Stimulated activated naive CD4-positive, alpha-beta T cell (primary cell): ENCODE measurements at regions not wholly inside any gene's neighbourhood (a gene's known extent, or its start where the extent isn't known, plus 50 kb on each side); places are given as distances from the start of the nearest gene placed in this dataset.
"Not testable (repeated sequence)": the region's sequence is repeated elsewhere in the genome, so short reads cannot be mapped to it uniquely, and the experiment has no call there.

Source experiments
- DNase-seq, 6 experiments: peaks; one replicate each; lab custom pipeline; 2025; lab: John Stamatoyannopoulos, UW

GRCh38 chr18:14963246-14963645, 215.3 kb downstream of the ANKRD30B start:
- no peak for DNase-seq

GRCh38 chr18:14964002-14964401, 216.0 kb downstream of the ANKRD30B start:
- DNase-seq, result no peak

DNA sequence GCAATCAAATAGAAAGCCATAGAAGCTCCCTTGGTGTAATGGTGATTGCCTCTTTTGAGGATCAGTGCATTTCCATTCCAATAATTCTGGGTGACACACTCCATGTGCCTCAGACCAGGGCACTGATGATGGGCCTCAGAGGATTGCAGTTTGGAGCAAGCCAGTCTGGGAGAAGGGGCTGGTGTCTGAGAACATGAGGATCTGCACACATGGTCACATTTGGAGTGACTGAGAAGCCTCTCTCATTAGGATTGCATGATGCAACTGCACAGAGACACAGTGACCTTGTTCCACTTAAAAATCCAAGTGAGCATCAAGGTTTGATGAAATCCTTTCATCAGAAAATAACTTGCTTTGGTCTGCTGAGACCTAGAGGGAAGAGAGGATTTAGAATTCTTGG, 216.4 kb downstream of the ANKRD30B start:
- DNase-seq, result no peak

DNA sequence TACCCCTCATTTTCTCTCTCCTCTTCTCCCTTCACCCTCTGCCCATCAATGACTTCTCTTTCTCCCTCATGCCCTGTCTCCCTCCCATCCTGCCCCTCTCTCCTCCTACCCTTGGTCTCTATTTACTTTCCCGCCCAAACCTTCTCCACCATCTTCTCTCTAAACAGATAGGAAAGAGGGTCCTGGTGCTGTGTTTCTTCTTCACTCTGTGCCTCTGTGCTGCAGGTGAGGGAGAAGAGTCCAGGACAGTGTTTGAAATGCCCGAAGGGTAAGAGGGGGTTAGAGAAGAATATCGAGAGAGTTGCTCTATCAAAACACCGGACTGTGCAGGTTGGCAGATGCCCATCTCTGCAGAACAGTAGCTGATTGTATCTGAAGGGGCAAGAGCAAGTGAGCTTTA, 217.0 kb downstream of the ANKRD30B start:
- not testable (repeated sequence) for DNase-seq

DNA sequence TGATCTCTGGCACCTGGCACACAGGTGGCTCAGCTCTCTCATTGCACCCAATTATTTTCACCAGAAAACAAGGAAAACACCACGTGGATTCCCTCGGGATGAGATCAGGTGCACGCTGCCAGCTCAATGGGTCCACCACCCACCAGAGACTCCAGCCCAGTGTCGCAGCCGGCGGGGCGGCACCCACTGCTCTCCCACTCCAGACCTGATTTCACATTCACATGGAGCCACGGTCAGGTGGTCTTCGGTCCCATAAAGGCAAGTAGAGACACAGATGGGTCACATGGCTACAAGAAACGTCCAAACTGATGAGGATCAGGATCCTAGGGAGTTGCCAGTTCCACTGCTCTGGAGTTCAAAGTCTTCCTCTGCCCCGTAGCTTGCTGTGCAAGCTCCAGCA, 217.6 kb downstream of the ANKRD30B start:
- DNase-seq, result no peak

GRCh38 chr18:14967246-14967645, 219.3 kb downstream of the ANKRD30B start:
- DNase-seq, result not testable (repeated sequence)

DNA sequence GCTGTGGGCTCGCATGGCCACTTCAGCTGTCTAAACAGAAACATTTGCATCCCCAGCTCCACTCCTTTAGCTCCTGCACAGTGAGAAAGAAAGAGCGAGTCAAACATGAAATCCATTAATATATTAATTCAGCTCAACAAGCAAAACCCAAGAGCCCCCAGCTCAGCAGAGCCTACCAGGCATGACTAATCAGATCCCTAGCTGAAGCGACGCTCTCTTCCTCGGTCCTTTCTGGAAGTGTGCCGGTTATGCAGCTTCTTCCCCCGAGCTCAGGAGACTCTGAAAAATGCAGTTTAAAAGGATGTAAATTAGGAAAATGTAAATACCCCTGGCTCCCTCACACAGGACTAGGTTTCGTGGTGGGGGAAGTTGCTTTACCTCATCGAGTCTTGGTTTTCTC, 221.5 kb downstream of the ANKRD30B start:
- DNase-seq, result no peak

DNA sequence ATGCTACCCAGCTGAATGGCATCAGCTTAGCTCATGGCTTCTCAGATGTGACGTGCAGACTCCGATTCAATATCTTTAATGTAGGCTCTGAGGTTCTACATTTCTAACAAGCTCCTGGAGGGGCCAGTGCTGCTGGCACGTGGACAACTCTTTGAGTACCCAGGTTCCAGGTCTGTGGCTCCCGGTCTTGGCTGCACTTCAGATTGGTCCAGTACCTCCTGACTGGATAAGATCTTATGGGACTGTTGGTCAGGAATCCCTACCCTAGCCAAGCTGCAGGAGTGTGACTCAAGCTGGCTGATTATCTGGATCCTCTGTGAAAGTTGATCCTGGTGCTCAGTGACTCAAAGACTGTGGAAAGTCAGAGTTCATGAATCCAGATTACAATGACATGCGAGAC, 222.1 kb downstream of the ANKRD30B start:
- no peak for DNase-seq

GRCh38 chr18:14971461-14972185, 223.7 kb downstream of the ANKRD30B start:
- DNase-seq, result no peak

DNA sequence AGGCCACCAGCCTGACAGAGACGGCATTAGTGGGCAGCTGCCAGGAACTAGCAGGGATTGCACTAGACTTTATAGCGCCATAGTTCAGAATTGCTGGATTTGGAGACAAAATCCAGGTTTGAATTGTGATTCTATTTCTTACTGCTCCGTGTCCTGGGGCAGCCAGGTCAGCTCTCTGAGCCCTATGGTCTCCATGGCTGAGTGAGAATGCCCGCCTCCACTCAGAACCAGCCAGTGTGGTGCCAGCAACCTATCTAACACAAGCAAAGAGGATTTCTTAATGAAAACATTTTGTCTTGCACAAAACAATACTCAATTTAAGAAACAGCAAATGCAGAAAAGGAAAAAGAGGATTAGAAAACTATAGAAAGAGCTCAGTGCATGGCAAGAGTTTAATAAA, 225.4 kb downstream of the ANKRD30B start:
- DNase-seq, result not testable (repeated sequence)

DNA sequence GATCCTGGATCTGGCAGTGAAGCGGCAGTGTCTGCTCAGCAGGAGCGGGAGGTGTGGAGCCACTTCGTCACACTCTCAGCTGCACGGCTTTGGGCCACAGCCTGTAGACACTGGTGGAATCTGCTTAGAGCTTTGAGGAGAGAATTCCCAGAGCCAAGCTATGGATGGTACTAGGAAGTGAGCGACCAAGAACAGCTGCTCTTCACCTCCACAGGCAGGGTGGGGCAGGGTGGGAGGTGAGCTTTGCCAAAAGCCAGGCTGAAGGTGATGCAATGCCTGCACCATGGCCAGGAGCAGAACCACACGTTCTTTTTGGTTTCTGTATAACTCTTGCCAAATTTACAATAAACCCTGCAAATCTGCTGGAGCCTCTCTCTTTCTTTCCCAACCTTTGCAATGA, 226.1 kb downstream of the ANKRD30B start:
- no peak for DNase-seq

GRCh38 chr18:14974576-14974975, 226.6 kb downstream of the ANKRD30B start:
- no peak for DNase-seq

GRCh38 chr18:14975431-14975830, 227.5 kb downstream of the ANKRD30B start:
- no peak for DNase-seq

DNA sequence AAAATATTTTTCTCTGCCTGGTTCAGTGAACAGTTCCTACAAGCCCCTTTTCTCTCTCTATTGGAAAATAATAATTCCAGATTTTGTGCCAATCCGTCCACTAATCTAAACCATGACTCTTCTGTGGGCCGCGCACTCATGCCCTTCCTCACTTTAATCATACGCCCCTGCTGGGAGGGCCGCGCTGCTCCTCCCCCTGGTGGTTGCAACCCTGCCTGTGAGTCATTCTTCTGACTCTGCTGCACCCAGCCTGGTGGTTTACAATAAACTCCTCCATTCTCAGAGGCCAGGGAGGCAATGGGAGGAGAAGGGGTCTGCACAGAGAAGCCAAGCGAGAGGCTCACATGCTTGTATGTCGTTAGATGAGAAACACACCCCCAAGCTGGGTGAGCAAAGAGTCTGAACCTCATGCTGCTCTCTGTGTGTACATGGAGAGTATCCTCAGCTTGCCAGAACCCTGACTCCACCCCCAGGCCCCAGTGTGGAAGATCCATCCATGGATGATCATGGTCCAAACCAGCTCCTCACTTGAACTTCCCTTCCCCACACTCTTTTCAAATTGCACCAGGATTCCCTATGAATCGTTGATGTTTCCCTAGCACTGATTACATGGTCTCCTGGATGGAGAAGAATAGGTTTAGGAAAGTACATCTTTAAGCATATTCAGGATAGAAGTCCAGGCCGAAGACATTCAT, 228.9 kb downstream of the ANKRD30B start:
- DNase-seq, result no peak

- DNase-seq, result no peak
These were observed 230.2 kb downstream of the ANKRD30B start for GRCh38 chr18:14978191-14978590.

DNA sequence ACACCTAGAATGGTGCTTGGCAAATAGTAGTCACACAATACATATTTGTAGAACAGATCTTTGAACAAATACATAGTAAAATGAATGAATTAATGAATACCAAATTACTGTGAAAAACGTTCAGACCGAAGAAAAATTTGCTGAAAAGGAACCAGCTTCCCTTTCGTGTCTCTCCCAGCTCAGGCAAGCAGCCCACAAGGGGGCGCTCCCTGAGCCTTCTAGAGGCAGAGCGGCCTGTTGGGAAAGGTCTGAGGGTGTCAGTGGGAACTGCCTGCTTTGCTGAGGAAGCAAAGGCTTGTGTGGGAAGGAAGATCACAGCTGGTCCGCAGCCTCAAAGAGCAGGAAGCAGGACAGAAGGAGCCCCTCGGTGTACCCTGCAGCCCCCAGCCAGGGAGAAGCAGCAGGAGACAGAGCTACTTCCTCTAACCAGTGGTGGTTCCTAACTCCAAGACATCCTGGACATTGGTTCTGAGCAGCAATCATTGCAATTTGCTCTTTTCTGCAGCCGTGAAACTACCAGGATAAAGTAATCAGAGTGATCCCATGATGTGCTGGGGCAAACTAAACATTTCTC, 231.1 kb downstream of the ANKRD30B start:
- no peak for DNase-seq

DNA sequence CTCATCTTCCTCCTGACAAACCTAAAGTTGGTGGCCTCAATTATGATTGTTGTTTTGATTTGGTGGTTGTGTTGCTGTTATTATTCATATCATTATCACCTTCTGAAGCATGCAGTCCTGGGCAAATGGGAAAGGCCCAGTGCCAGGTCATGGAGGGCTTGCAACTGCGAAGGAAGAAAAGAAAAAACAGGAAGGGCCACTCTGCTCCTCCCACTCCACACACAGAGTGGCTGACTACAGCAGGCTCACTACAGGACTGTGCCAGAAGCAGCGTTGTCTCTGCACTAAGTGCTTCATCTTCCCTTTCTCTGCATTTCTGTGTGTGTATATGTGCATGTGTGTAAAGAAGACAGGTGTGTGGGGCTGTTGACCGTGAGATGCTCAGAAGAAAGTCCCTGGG, 231.9 kb downstream of the ANKRD30B start:
- DNase-seq, result no peak

GRCh38 chr18:14984531-14984930, 236.6 kb downstream of the ANKRD30B start:
- not testable (repeated sequence) for DNase-seq

DNA sequence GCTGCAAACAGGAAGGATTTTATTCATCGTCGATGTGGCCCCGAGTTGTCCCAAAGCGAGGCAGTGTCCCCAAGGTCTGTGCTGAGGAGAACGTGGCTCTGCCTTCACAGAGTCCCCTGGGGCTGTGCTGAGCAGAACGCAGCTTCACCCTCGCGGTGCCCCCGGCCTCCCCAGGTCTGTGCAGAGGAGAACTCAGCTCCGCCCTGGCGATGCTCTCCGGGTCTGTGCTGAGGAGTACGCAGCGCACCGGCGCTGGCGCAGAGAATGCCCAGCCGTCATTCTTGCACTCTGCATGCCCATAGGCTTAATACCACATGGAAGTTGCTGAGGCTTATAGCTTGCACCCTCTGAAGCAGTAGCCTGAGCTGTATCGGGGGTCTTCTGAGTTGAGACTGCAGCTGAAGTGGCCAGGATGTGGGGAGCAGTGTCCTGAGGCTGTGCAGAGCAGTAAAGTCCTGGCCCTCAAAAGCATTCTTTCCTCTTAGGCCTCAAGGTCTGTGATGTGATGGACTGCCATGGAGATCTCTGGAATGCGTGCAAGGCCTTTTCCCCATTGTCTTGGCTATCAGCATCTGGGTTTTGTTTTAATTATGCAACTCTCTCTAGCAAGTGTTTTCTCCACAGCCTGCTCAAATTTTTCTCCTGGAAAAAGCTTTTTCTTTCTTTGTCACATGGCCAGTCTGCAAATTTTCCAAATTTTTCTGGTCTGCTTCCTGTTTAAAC, 237.5 kb downstream of the ANKRD30B start:
- DNase-seq, result not testable (repeated sequence)

GRCh38 chr18:14987377-14987776, 239.4 kb downstream of the ANKRD30B start:
- not testable (repeated sequence) for DNase-seq

- not testable (repeated sequence) for DNase-seq
These were observed 240.2 kb downstream of the ANKRD30B start for GRCh38 chr18:14987960-14988710.

DNA sequence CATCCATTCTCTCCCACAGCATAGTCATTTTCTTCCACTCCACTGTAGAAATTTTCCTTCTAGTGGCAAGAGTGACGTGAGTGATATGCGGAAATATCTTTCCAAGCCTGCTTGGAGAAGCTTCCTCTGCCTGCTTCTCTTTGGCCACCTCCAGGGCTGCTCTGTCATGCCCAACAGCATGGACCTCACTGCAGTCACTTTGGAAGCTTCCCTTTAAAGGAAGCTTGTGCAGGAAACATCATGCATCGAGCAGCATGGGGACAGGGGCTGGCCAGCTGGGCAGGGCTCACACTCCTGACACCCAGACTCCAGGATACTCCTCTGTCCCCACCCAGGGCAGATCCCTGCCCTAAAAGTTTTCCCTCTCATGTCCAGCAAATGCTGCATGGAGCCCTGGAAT, 241.6 kb downstream of the ANKRD30B start:
- not testable (repeated sequence) for DNase-seq
